Neural cell (in vitro differentiated cells): ENCODE measurements at regions not wholly inside any gene's neighbourhood (a gene's known extent, or its start where the extent isn't known, plus 50 kb on each side); places are given as distances from the start of the nearest gene placed in this dataset.

Experiments used
- CTCF ChIP-seq: fragments of 450-650 bp; IDR thresholded peaks from 2 replicates; pipeline ENCODE4 v1.5.1; 2014; ENCODE audit warnings: antibody characterized with exemption, mild to moderate bottlenecking, moderate library complexity; ENCODE audit not compliant: poor library complexity, severe bottlenecking
- EP300 ChIP-seq: fragments of 450-650 bp; conservative IDR thresholded peaks from 2 replicates; pipeline ENCODE4 v1.6.1; 2014; ENCODE audit warnings: antibody characterized with exemption, mild to moderate bottlenecking, moderate library complexity; ENCODE audit not compliant: poor library complexity, severe bottlenecking
- EZH2 ChIP-seq: fragments of 200-600, 300-800 bp; shearing (Covaris generic), sonication (generic); IDR thresholded peaks from 2 replicates; pipeline ENCODE4 v1.6.1; 2014; ENCODE audit warnings: antibody characterized with exemption, low read length, borderline replicate concordance, mild to moderate bottlenecking; ENCODE audit not compliant: insufficient read depth, poor library complexity, severe bottlenecking
- POLR2AphosphoS5 ChIP-seq: IDR thresholded peaks from 2 replicates; pipeline ENCODE4 v1.6.1; 2012
- REST ChIP-seq: IDR thresholded peaks from 2 replicates; pipeline ENCODE4 v1.6.1; 2012; ENCODE audit warnings: borderline replicate concordance

- TF ChIP-seq EP300, result no peak
- no peak for TF ChIP-seq CTCF
- TF ChIP-seq REST, result no peak
- no peak for TF ChIP-seq EZH2
- no peak for TF ChIP-seq POLR2AphosphoS5
These were observed 136.7 kb upstream of the EEF1E1 start for GRCh38 chr6:8238773-8239683.
